Esophagus muscularis mucosa (tissue), 3 donors: ENCODE measurements at regions not wholly inside any gene's neighbourhood (a gene's known extent, or its start where the extent isn't known, plus 50 kb on each side); places are given as distances from the start of the nearest gene placed in this dataset.
"Not testable (repeated sequence)": the region's sequence is repeated elsewhere in the genome, so short reads cannot be mapped to it uniquely, and the experiment has no call there.

Experiments
- CTCF ChIP-seq, 3 experiments: fragments of 200-600 bp in 2 of 3; fragments of 450-650 bp in 1 of 3; sonication (generic) in 2 of 3; IDR thresholded peaks; one replicate each; pipeline ENCODE4 v1.5.1; 2017 to 2019; ENCODE audit warnings: antibody characterized with exemption in 3 of 3, mild to moderate bottlenecking in 2 of 3, moderate library complexity in 1 of 3
- EP300 ChIP-seq: sonication (generic); formaldehyde crosslinking; IDR thresholded peaks from one replicate; pipeline ENCODE4 v1.6.1; 2017; ENCODE audit warnings: antibody characterized with exemption

- TF ChIP-seq CTCF (IDR thresholded peaks at IDR 0.05); EP300: not testable (repeated sequence)
Measured at GRCh38 chr15:96877442-96877841, 546.9 kb downstream of the NR2F2 start.
